ENCODE measurements at regions not wholly inside any gene's neighbourhood (a gene's known extent, or its start where the extent isn't known, plus 50 kb on each side); places are given as distances from the start of the nearest gene placed in this dataset.

- in situ Hi-C loops (cut with MboI; ENCODE audit: low sequenced_read_pairs, unreplicated experiment) = no loop called here
- no peak for DNase-seq (ENCODE audit: low spot score)
- no peak for TF ChIP-seq CTCF (IDR thresholded peaks at IDR 0.05; ENCODE audit: borderline replicate concordance, control extremely low read depth, extremely low read depth, insufficient read depth, missing control alignments)
Measured at GRCh38 chr20:24350923-24351368, 118.5 kb upstream of the SYNDIG1 start.

GRCh38 chr20:24341781-24342180 is 127.6 kb upstream of the SYNDIG1 start:
- no peak for TF ChIP-seq CTCF (IDR thresholded peaks at IDR 0.05; ENCODE audit: borderline replicate concordance, control extremely low read depth, extremely low read depth, insufficient read depth, missing control alignments)
- DNase-seq (ENCODE audit: low spot score) = no peak
- in situ Hi-C loops (cut with MboI; ENCODE audit: low sequenced_read_pairs, unreplicated experiment) = loop anchor here (25.0 kb wide), 1 partner anchor 96 kb away; no protein-coding TSS in a partner anchor

DNA sequence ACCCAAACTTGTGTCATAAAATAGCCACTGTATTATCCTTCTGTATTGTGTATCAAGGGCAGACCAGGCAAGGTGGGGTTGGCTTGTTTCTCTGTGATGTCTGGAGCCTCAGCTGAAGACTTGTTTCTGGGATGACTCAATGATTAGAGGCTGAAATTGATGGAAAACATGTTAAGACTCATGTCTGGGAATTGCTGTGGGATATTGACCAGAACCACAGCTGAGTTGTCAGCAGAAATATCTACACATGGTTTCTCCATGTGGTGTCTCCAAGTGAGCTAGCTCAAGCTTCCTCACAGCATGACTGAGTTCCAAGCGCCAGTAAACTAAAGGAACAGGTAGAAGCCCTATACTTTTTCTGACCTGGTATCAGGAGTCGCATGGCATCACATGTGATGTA is 128.5 kb upstream of the SYNDIG1 start:
- in situ Hi-C loops (cut with MboI; ENCODE audit: low sequenced_read_pairs, unreplicated experiment) = loop anchor here (25.0 kb wide), 1 partner anchor 96 kb away; no protein-coding TSS in a partner anchor
- DNase-seq (ENCODE audit: low spot score) = no peak
- TF ChIP-seq CTCF (IDR thresholded peaks at IDR 0.05; ENCODE audit: borderline replicate concordance, control extremely low read depth, extremely low read depth, insufficient read depth, missing control alignments) = no peak

- DNase-seq (ENCODE audit: low spot score) = no peak
- in situ Hi-C loops (cut with MboI; ENCODE audit: low sequenced_read_pairs, unreplicated experiment) = loop anchor here (25.0 kb wide), 1 partner anchor 98 kb away; no protein-coding TSS in a partner anchor
- no peak for TF ChIP-seq CTCF (IDR thresholded peaks at IDR 0.05; ENCODE audit: borderline replicate concordance, control extremely low read depth, extremely low read depth, insufficient read depth, missing control alignments)
Measured at GRCh38 chr20:24339210-24339641, 130.2 kb upstream of the SYNDIG1 start.

- TF ChIP-seq CTCF (IDR thresholded peaks at IDR 0.05; ENCODE audit: borderline replicate concordance, control extremely low read depth, extremely low read depth, insufficient read depth, missing control alignments) = no peak
- in situ Hi-C loops (cut with MboI; ENCODE audit: low sequenced_read_pairs, unreplicated experiment) = loop anchor here (25.0 kb wide), 1 partner anchor 100 kb away; no protein-coding TSS in a partner anchor
- no peak for DNase-seq (ENCODE audit: low spot score)
Measured at GRCh38 chr20:24337551-24337950, 131.9 kb upstream of the SYNDIG1 start.

- DNase-seq (ENCODE audit: low spot score) = no peak
- no peak for TF ChIP-seq CTCF (IDR thresholded peaks at IDR 0.05; ENCODE audit: borderline replicate concordance, control extremely low read depth, extremely low read depth, insufficient read depth, missing control alignments)
- in situ Hi-C loops (cut with MboI; ENCODE audit: low sequenced_read_pairs, unreplicated experiment) = loop anchor here (25.0 kb wide), 1 partner anchor 100 kb away; no protein-coding TSS in a partner anchor
Measured at GRCh38 chr20:24337069-24337468, 132.4 kb upstream of the SYNDIG1 start.

All from GM13976 (cell line).